ENCODE measurements at regions not wholly inside any gene's neighbourhood (a gene's known extent, or its start where the extent isn't known, plus 50 kb on each side); places are given as distances from the start of the nearest gene placed in this dataset.

GRCh38 chr3:180330440-180330839, 271.5 kb upstream of the TTC14 start:
- no peaks in the 10 kb centered on the region for H3K9me3 ChIP-seq (ENCODE audit: low read length)
- no peak overlapping the region for H3K9ac ChIP-seq (ENCODE audit: low read length)
- no peaks in the 10 kb centered on the region for H4K20me1 ChIP-seq (ENCODE audit: insufficient read depth, low read length)
- H3K4me3 ChIP-seq (ENCODE audit: low read depth, low read length, poor library complexity, severe bottlenecking): no peak overlapping the region
- H3K36me3 ChIP-seq (ENCODE audit: insufficient read depth, low read length): no peaks in the 10 kb centered on the region
- H3K4me1 ChIP-seq (ENCODE audit: insufficient read depth, low read length, severe bottlenecking): no peaks in the 10 kb centered on the region
- no peaks in the 10 kb centered on the region for H3F3A ChIP-seq (ENCODE audit: insufficient read depth, low read length)
- no peak overlapping the region for H3K27ac ChIP-seq (ENCODE audit: low read depth, low read length, poor library complexity, severe bottlenecking)
- H3K27me3 ChIP-seq (ENCODE audit: insufficient read depth, low read length): no peaks in the 10 kb centered on the region
- no peak overlapping the region for H3K4me2 ChIP-seq (ENCODE audit: low read length)
- no peaks in the 10 kb centered on the region for H3K79me2 ChIP-seq (ENCODE audit: insufficient read depth, low read length)
- TF ChIP-seq EZH2 (IDR thresholded peaks at IDR 0.05; ENCODE audit: borderline replicate concordance, low read length) (no peak), CTCF (IDR thresholded peaks at IDR 0.05; ENCODE audit: low read length) (no peak)
- H3K9me2 ChIP-seq (ENCODE audit: low read depth, low read length): no peaks in the 10 kb centered on the region
- H2AFZ ChIP-seq (ENCODE audit: low read length): no peak overlapping the region

DNA sequence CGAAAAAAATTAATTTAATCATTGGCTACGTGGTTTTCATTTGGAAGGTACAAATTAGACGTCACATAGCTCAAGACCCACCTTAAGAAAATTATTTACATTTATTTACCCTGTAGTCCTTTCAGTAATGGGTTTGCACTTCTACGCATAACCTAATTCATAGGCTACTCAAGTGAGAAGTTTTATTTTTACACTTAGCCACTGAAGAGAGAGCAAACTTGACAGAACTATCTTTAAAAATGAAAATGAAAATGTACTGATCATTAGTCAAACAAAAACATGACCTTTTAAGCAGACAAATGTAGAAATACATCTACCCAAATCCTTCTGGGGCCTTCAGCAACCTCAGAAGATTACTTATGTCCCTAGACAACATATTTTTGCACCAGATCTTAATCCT, 269.4 kb upstream of the TTC14 start:
- Histone ChIP-seq H3K4me3 (ENCODE audit: low read depth, low read length, poor library complexity, severe bottlenecking) (no peak overlapping the region), H3K27me3 (ENCODE audit: insufficient read depth, low read length) (no peaks in the 10 kb centered on the region), H3K4me1 (ENCODE audit: insufficient read depth, low read length, severe bottlenecking) (no peaks in the 10 kb centered on the region), H3F3A (ENCODE audit: insufficient read depth, low read length) (no peaks in the 10 kb centered on the region), H3K9me3 (ENCODE audit: low read length) (no peaks in the 10 kb centered on the region), H4K20me1 (ENCODE audit: insufficient read depth, low read length) (no peaks in the 10 kb centered on the region), H3K4me2 (ENCODE audit: low read length) (no peak overlapping the region), H3K9me2 (ENCODE audit: low read depth, low read length) (no peaks in the 10 kb centered on the region), H3K79me2 (ENCODE audit: insufficient read depth, low read length) (no peaks in the 10 kb centered on the region), H3K9ac (ENCODE audit: low read length) (no peak overlapping the region), H2AFZ (ENCODE audit: low read length) (no peak overlapping the region), H3K27ac (ENCODE audit: low read depth, low read length, poor library complexity, severe bottlenecking) (no peak overlapping the region), H3K36me3 (ENCODE audit: insufficient read depth, low read length) (no peaks in the 10 kb centered on the region)
- TF ChIP-seq EZH2 (IDR thresholded peaks at IDR 0.05; ENCODE audit: borderline replicate concordance, low read length) (no peak), CTCF (IDR thresholded peaks at IDR 0.05; ENCODE audit: low read length) (no peak)

DNA sequence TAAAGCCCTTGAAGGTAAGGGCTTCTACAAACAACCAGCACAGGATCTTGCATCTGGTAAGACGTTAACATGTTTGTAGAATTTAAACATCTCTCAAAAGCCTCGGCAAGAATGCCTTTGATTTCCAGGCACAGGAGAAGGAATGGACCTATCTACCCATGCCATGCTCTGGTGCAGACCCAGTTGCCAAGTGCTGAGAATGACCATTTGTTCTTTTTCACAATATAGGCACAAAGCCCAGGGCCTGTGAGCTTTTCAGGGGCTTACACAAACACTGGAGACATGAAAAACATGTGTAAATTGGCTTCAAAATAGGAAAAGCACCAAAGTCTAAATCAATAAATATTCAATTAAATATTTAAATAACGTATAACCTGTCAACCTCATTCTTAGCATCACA, 266.9 kb upstream of the TTC14 start:
- Histone ChIP-seq H4K20me1 (ENCODE audit: insufficient read depth, low read length) (no peaks in the 10 kb centered on the region), H2AFZ (ENCODE audit: low read length) (no peak overlapping the region), H3K9me3 (ENCODE audit: low read length) (no peaks in the 10 kb centered on the region), H3K4me3 (ENCODE audit: low read depth, low read length, poor library complexity, severe bottlenecking) (no peak overlapping the region), H3K27ac (ENCODE audit: low read depth, low read length, poor library complexity, severe bottlenecking) (no peak overlapping the region), H3F3A (ENCODE audit: insufficient read depth, low read length) (no peaks in the 10 kb centered on the region), H3K36me3 (ENCODE audit: insufficient read depth, low read length) (no peaks in the 10 kb centered on the region), H3K79me2 (ENCODE audit: insufficient read depth, low read length) (no peaks in the 10 kb centered on the region), H3K9me2 (ENCODE audit: low read depth, low read length) (no peaks in the 10 kb centered on the region), H3K9ac (ENCODE audit: low read length) (no peak overlapping the region), H3K4me2 (ENCODE audit: low read length) (no peak overlapping the region), H3K4me1 (ENCODE audit: insufficient read depth, low read length, severe bottlenecking) (no peaks in the 10 kb centered on the region), H3K27me3 (ENCODE audit: insufficient read depth, low read length) (no peaks in the 10 kb centered on the region)
- TF ChIP-seq CTCF (IDR thresholded peaks at IDR 0.05; ENCODE audit: low read length): no peak
- TF ChIP-seq EZH2 (IDR thresholded peaks at IDR 0.05; ENCODE audit: borderline replicate concordance, low read length): no peak

Measured in OCI-LY1 (cell line).